Gastrocnemius medialis (tissue), 4 donors: ENCODE measurements at regions not wholly inside any gene's neighbourhood (a gene's known extent, or its start where the extent isn't known, plus 50 kb on each side); places are given as distances from the start of the nearest gene placed in this dataset.

Experiments used
- ATAC-seq, 2 donors: fragments of 150-250 bp; one replicate each; pipeline ENCODE4 v1.9.1; 2016
- DNase-seq, 2 donors: peaks; one replicate each; pipeline ENCODE4 v3.0.0-alpha.2; 2019
- H3K27ac ChIP-seq, 4 donors: fragments of 200-600 bp; sonication (generic); 1 replicate in 1 of 4; 2 replicates in 3 of 4; pipeline ENCODE4 v1.5.1; 2016 to 2018; ENCODE audit warnings: mild to moderate bottlenecking in 2 of 4, moderate library complexity in 1 of 4
- H3K27me3 ChIP-seq, 3 donors: fragments of 200-600 bp; sonication (generic) in 2 of 3; 1 replicate in 1 of 3; 2 replicates in 2 of 3; pipeline versions ENCODE4 v1.5.1 to v1.6.0; 2016 to 2019; ENCODE audit warnings: mild to moderate bottlenecking in 1 of 3, moderate library complexity in 1 of 3
- H3K36me3 ChIP-seq, 2 donors: fragments of 200-600 bp; sonication (generic) in 1 of 2; one replicate each; pipeline ENCODE4 v1.5.1; 2017 to 2018
- H3K4me1 ChIP-seq, 2 donors: fragments of 200-600 bp; sonication (generic) in 1 of 2; one replicate each; pipeline ENCODE4 v1.5.1; 2016 to 2017; ENCODE audit warnings: mild to moderate bottlenecking in 2 of 2
- H3K4me3 ChIP-seq, 4 donors: fragments of 200-600 bp; sonication (generic) in 3 of 4; 1 replicate in 1 of 4; 2 replicates in 3 of 4; pipeline ENCODE4 v1.5.1; 2016 to 2019; ENCODE audit warnings: mild to moderate bottlenecking in 2 of 4
- H3K9me3 ChIP-seq, 3 donors: fragments of 200-600 bp; sonication (generic) in 2 of 3; 1 replicate in 1 of 3; 2 replicates in 2 of 3; pipeline ENCODE4 v1.5.1; 2016 to 2019
- POLR2A ChIP-seq, 2 donors: fragments of 450-650 bp; IDR thresholded peaks; one replicate each; pipeline ENCODE4 v1.6.1; 2017; ENCODE audit warnings: antibody characterized with exemption in 2 of 2, mild to moderate bottlenecking in 2 of 2, moderate library complexity in 2 of 2
- in situ Hi-C, 4 donors: fragments of 200-750 bp; cut with MboI; loops; one replicate each; pipeline versions ENCODE4 v1.15.0 to v1.8.0; 2017; ENCODE audit warnings: low sequenced_read_pairs in 4 of 4
- intact Hi-C: fragments of 100-400 bp; cut with DNase I; formaldehyde crosslinking; loops from one replicate; pipeline ENCODE4 v1.15.1; 2023; ENCODE audit warnings: low total_unique reads
- TF ChIP-seq, protein P1 (sequence below), 5 experiments: fragments of 450-650 bp in 3 of 5; fragments of 200-600 bp in 2 of 5; sonication (generic) in 2 of 5; IDR thresholded peaks in 4 of 5; conservative IDR thresholded peaks in 1 of 5; 1 replicate in 4 of 5; 2 replicates in 1 of 5; pipeline ENCODE4 v1.5.1; 2016 to 2019; ENCODE audit warnings: antibody characterized with exemption in 5 of 5, mild to moderate bottlenecking in 3 of 5, moderate library complexity in 3 of 5

DNA sequence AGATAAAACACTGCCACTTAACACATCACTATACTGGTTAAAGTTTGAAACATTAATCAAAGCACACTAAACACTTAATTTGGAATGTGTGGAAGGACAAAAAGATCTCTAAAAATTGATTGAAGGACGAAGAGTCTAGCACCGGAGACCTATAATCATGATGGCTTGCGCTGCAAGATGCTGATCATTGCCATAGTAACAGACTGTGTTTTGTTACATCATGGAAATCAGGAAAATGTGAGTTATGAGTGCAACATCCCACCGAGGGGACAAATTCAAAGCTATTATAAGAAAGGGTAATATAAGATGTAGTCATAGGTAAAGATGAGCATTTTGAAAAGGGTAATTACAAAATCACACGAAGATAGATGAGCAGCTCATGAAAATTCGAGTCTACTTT, 278.8 kb upstream of the CTNND2 start:
- Histone ChIP-seq H3K27me3 (no peaks in the 10 kb centered on the region), H3K4me3 (no peak overlapping the region), H3K9me3 (no peaks in the 10 kb centered on the region), H3K27ac (no peak overlapping the region), H3K4me1 (no peaks in the 10 kb centered on the region), H3K36me3 (no peaks in the 10 kb centered on the region)
- in situ Hi-C loops: no loop called here
- TF ChIP-seq, protein P1, sequence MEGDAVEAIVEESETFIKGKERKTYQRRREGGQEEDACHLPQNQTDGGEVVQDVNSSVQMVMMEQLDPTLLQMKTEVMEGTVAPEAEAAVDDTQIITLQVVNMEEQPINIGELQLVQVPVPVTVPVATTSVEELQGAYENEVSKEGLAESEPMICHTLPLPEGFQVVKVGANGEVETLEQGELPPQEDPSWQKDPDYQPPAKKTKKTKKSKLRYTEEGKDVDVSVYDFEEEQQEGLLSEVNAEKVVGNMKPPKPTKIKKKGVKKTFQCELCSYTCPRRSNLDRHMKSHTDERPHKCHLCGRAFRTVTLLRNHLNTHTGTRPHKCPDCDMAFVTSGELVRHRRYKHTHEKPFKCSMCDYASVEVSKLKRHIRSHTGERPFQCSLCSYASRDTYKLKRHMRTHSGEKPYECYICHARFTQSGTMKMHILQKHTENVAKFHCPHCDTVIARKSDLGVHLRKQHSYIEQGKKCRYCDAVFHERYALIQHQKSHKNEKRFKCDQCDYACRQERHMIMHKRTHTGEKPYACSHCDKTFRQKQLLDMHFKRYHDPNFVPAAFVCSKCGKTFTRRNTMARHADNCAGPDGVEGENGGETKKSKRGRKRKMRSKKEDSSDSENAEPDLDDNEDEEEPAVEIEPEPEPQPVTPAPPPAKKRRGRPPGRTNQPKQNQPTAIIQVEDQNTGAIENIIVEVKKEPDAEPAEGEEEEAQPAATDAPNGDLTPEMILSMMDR (IDR thresholded peaks at IDR 0.05 in 4 of 5, conservative IDR thresholded peaks at IDR 0.05 in 1 of 5): no peak
- TF ChIP-seq POLR2A (IDR thresholded peaks at IDR 0.05): no peak
- ATAC-seq (no peak), DNase-seq (no peak)
- intact Hi-C loops: no loop called here

DNA sequence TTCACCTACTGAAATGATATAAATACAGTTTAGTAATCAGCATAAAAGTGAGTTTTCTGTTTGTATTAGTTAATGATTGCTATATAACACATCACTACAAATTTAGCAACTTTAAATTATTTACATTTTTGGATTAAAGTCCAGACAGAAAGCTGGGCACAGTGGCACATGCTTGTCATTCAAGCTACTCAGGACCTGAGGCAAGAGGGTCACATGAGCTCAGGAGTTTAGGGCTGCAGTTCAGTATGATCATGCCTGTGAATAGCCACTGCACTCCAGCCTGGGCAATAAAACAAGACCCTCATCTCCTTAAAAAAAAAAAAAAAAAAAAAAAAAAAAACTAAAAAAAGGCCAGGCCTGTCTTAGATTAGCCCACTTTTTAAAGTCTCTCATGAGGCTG, 273.6 kb upstream of the CTNND2 start:
- Histone ChIP-seq H3K27me3 (no peaks in the 10 kb centered on the region), H3K36me3 (no peaks in the 10 kb centered on the region), H3K4me1 (no peaks in the 10 kb centered on the region), H3K4me3 (no peak overlapping the region), H3K9me3 (no peaks in the 10 kb centered on the region), H3K27ac (no peak overlapping the region)
- in situ Hi-C loops (no loop called here), intact Hi-C loops (no loop called here)
- ATAC-seq (no peak), DNase-seq (no peak)
- TF ChIP-seq, protein P1 (IDR thresholded peaks at IDR 0.05 in 4 of 5, conservative IDR thresholded peaks at IDR 0.05 in 1 of 5): no peak
- no peak for TF ChIP-seq POLR2A (IDR thresholded peaks at IDR 0.05)

DNA sequence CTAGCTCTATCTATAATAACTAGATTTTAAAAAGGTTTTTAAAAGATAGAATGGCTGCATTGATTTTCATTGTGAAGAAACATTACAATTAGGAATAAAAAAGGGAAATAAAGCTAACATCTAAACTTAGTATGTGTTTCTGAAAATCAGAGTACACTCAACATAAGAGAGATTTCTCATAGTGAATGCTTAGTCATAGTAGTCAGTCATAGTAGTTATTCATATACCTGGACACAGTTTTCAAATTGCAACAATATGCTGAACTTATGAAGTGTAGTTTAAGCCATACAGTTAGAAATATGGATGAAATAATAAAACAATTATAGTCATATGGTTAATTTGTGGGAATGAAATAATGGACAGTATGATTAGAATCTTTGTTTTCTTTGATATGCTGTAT, 273.0 kb upstream of the CTNND2 start:
- H3K9me3 ChIP-seq: no peaks in the 10 kb centered on the region
- ATAC-seq (no peak), DNase-seq (no peak)
- H3K27ac ChIP-seq: no peak overlapping the region
- H3K4me1 ChIP-seq: no peaks in the 10 kb centered on the region
- in situ Hi-C loops: no loop called here
- no peaks in the 10 kb centered on the region for H3K36me3 ChIP-seq
- intact Hi-C loops: no loop called here
- no peak overlapping the region for H3K4me3 ChIP-seq
- no peaks in the 10 kb centered on the region for H3K27me3 ChIP-seq
- no peak for TF ChIP-seq POLR2A (IDR thresholded peaks at IDR 0.05)
- TF ChIP-seq, protein P1 (IDR thresholded peaks at IDR 0.05 in 4 of 5, conservative IDR thresholded peaks at IDR 0.05 in 1 of 5): no peak

DNA sequence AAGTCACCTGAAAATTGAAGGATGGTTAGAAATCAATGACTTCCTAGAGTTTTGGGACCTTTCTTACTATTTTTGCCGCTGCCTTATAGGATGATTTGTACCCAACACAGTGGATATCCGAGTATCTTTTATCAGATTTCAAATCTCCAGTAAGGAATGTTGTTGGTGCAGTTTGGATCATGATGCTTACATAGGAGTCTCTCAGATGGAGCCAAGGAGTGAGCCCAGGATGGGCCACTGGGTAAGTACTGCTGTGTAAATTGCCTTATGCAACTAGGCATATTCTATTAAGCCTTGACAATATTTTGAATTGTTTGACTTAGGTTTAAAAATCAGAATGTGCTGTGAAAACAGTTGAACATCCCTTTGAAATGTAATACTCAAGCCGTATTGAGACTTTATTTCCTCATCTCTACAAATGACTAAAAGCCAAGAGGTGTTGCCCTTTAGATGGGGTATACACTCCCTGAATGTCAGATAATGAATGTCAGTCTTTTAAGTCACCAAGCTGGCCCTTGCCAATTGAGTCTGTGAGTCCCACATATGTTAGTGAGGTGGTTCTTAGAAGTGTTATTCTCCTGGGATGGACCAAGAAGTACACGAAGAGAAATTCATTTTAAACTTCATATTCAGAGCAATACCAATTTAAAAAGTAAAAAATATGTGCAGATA, 271.8 kb upstream of the CTNND2 start:
- H3K27ac ChIP-seq: no peak overlapping the region
- no peaks in the 10 kb centered on the region for H3K36me3 ChIP-seq
- TF ChIP-seq POLR2A (IDR thresholded peaks at IDR 0.05): no peak
- TF ChIP-seq, protein P1 (IDR thresholded peaks at IDR 0.05 in 4 of 5, conservative IDR thresholded peaks at IDR 0.05 in 1 of 5): no peak
- in situ Hi-C loops: no loop called here
- H3K27me3 ChIP-seq: no peaks in the 10 kb centered on the region
- no peaks in the 10 kb centered on the region for H3K9me3 ChIP-seq
- H3K4me1 ChIP-seq: no peaks in the 10 kb centered on the region
- H3K4me3 ChIP-seq: no peak overlapping the region
- intact Hi-C loops: no loop called here
- DNase-seq (no peak), ATAC-seq (no peak)

DNA sequence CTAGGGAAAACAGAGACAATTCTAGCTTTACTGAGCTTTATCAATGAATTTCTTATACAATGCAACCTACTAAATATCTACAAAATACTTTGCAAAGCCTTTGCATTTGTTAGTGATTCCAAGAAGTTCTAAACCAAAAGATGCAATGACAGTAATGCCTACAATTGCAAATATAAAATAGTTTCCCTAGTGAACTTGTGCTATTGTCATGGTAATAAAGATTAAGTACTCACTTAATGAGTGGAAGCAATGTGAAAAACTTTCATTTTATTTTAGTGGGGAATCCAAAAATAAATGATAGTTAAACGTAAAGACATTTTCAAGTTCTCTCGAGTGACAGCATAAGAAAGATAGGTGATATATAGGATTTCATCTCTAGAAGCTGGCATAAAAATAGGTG, 270.5 kb upstream of the CTNND2 start:
- in situ Hi-C loops: no loop called here
- intact Hi-C loops: no loop called here
- no peak for TF ChIP-seq POLR2A (IDR thresholded peaks at IDR 0.05)
- TF ChIP-seq, protein P1 (IDR thresholded peaks at IDR 0.05 in 4 of 5, conservative IDR thresholded peaks at IDR 0.05 in 1 of 5): no peak

More for the DNA sequence above, 270.5 kb upstream of the CTNND2 start:
- no peak for ATAC-seq
- H3K27ac ChIP-seq: no peak overlapping the region
- H3K4me1 ChIP-seq: no peaks in the 10 kb centered on the region
- no peaks in the 10 kb centered on the region for H3K36me3 ChIP-seq
- no peak overlapping the region for H3K4me3 ChIP-seq
- H3K9me3 ChIP-seq: no peaks in the 10 kb centered on the region
- no peak for DNase-seq
- no peaks in the 10 kb centered on the region for H3K27me3 ChIP-seq
